CD4-positive, CD25-positive, alpha-beta regulatory T cell (primary cell): ENCODE measurements at regions not wholly inside any gene's neighbourhood (a gene's known extent, or its start where the extent isn't known, plus 50 kb on each side); places are given as distances from the start of the nearest gene placed in this dataset.

Experiments
- ATAC-seq, 2 donors: fragments of 150-1000 bp; cut with Tn5 transposase; one replicate each; pipeline ENCODE4 v1.10.0; 2021; ENCODE audit warnings: low read depth in 2 of 2, moderate number of reproducible peaks in 2 of 2, moderate library complexity in 1 of 2
- DNase-seq, 3 donors: peaks; one replicate each; pipeline versions ENCODE4 v3.0.0 to v3.0.0-alpha.2; 2012 to 2022; ENCODE audit warnings: mixed read lengths in 1 of 3
- H3K27ac ChIP-seq: one replicate; pipeline ENCODE4 v1.7.0; 2013; ENCODE audit warnings: mild to moderate bottlenecking, low read length; ENCODE audit not compliant: insufficient read depth, poor library complexity, severe bottlenecking
- H3K27me3 ChIP-seq: one replicate; pipeline ENCODE4 v1.7.0; 2013; ENCODE audit warnings: low read length; ENCODE audit not compliant: control insufficient read depth, insufficient read depth
- H3K36me3 ChIP-seq: one replicate; pipeline ENCODE4 v1.7.0; 2013; ENCODE audit warnings: mild to moderate bottlenecking, low read length, moderate library complexity; ENCODE audit not compliant: control insufficient read depth, insufficient read depth
- H3K4me1 ChIP-seq: 2 replicates; pipeline ENCODE4 v1.7.0; 2013; ENCODE audit warnings: mild to moderate bottlenecking, low read length; ENCODE audit not compliant: insufficient read depth, control insufficient read depth, poor library complexity, severe bottlenecking
- H3K4me3 ChIP-seq: one replicate; pipeline ENCODE4 v1.7.0; 2013; ENCODE audit warnings: low read depth, mild to moderate bottlenecking, low read length, moderate library complexity
- H3K9me3 ChIP-seq, 2 experiments: 1 replicate in 1 of 2; 2 replicates in 1 of 2; pipeline ENCODE4 v1.7.0; 2013; ENCODE audit warnings: low read length in 2 of 2, mild to moderate bottlenecking in 1 of 2, moderate library complexity in 1 of 2; ENCODE audit not compliant: control insufficient read depth in 2 of 2
- H3K27ac Mint-ChIP-seq, 3 donors: one replicate each; pipeline ENCODE4 v1.8.0; 2020 to 2022; ENCODE audit warnings: mild to moderate bottlenecking in 3 of 3, mixed read lengths in 3 of 3, moderate library complexity in 2 of 3
- H3K27me3 Mint-ChIP-seq: one replicate; pipeline ENCODE4 v1.8.0; 2022; ENCODE audit warnings: mild to moderate bottlenecking, mixed read lengths
- H3K36me3 Mint-ChIP-seq: one replicate; pipeline ENCODE4 v1.8.0; 2020; ENCODE audit warnings: mixed read lengths
- H3K4me1 Mint-ChIP-seq, 4 donors: one replicate each; pipeline ENCODE4 v1.8.0; 2020 to 2022; ENCODE audit warnings: mixed read lengths in 4 of 4, mild to moderate bottlenecking in 1 of 4
- H3K4me3 Mint-ChIP-seq, 4 donors: one replicate each; pipeline ENCODE4 v1.8.0; 2020 to 2022; ENCODE audit warnings: mild to moderate bottlenecking in 4 of 4, mixed read lengths in 4 of 4, moderate library complexity in 3 of 4
- H3K9me3 Mint-ChIP-seq, 7 donors: one replicate each; pipeline ENCODE4 v1.8.0; 2020 to 2022; ENCODE audit warnings: mixed read lengths in 7 of 7, mild to moderate bottlenecking in 3 of 7, moderate library complexity in 2 of 7

DNA sequence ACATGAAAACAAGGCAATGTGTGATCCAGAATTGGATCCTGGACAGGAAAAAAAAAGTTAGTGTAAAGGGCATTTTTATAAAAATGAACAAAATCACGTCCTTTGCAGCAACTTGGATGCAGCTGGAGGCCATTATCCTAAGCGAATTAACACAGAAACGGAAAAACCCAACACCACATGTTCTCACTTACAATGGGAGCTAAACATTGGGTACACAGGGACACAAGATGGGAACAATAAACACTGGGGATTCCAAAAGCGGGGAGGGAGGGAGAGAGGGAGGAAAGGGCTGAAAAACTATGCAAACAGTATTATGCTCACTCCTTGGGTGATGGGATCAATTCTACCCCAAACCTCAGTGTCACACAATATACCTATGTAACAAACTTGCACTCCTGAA is 91.4 kb upstream of the BTBD3 start:
- no peaks in the 10 kb centered on the region for H3K27me3 ChIP-seq
- H3K27ac ChIP-seq = no peak overlapping the region
- Mint-ChIP-seq H3K4me1 (no peaks in the 10 kb centered on the region), H3K36me3 (no peaks in the 10 kb centered on the region), H3K27me3 (no peaks in the 10 kb centered on the region), H3K27ac (no peak overlapping the region), H3K9me3 (peaks cover 0 to 11% (median 7%) of the 10 kb centered on the region in 7 donors), H3K4me3 (no peak overlapping the region)
- peaks cover 1 to 7% of the 10 kb centered on the region in 2 experiments for H3K9me3 ChIP-seq
- no peak for ATAC-seq
- no peak overlapping the region for H3K4me3 ChIP-seq
- DNase-seq = no peak
- H3K4me1 ChIP-seq = no peaks in the 10 kb centered on the region
- H3K36me3 ChIP-seq = no peaks in the 10 kb centered on the region

DNA sequence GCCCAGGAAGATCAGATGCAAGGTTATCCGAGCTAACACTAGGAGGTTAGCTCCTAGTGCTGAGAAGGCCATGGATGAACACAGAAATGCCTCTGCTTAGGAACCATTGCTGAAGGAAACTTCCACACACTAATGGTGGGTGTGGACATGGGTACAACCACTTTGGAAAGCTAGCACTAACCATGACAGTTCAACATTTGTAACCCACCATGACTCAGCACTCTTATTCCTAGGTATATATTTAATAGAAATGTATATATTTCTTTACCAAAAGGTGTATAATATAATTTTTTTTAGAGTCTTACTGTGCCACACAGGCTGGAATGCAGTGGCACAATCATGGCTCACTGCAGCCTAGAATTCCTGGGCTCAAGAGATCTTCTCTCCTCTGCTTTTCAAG is 85.3 kb upstream of the BTBD3 start:
- Mint-ChIP-seq H3K9me3 (peaks cover 0 to 19% (median 6%) of the 10 kb centered on the region in 7 donors), H3K27ac (no peak overlapping the region), H3K4me3 (no peak overlapping the region), H3K27me3 (no peaks in the 10 kb centered on the region), H3K36me3 (no peaks in the 10 kb centered on the region), H3K4me1 (no peaks in the 10 kb centered on the region)
- Histone ChIP-seq H3K27me3 (no peaks in the 10 kb centered on the region), H3K4me3 (no peak overlapping the region), H3K36me3 (no peaks in the 10 kb centered on the region), H3K27ac (no peak overlapping the region), H3K9me3 (peaks cover 0 to 7% of the 10 kb centered on the region in 2 experiments), H3K4me1 (no peaks in the 10 kb centered on the region)
- no peak for ATAC-seq
- no peak for DNase-seq

DNA sequence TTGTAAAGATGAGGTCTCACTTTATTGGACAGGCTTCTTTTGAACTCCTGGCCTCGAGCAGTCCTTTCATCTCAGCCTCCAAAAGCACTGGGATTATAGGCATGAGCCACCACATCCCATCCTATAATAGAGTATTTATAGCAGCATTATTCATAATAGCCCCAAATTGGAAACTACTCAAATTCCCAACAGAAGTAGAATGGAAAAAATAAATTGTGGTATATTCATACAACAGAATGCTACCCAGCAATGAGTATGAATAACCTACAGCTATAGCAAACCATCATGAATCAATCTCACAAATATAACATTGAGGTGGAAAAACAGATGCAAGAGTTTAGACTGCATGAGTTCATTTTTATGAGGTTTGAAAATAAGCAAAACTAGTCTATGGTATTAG is 84.8 kb upstream of the BTBD3 start:
- no peaks in the 10 kb centered on the region for H3K36me3 ChIP-seq
- H3K36me3 Mint-ChIP-seq = no peaks in the 10 kb centered on the region
- H3K27ac ChIP-seq = no peak overlapping the region
- ATAC-seq (no peak), DNase-seq (no peak)
- no peak overlapping the region for H3K4me3 ChIP-seq
- H3K4me1 Mint-ChIP-seq = no peaks in the 10 kb centered on the region
- H3K4me3 Mint-ChIP-seq = no peak overlapping the region
- H3K9me3 Mint-ChIP-seq = peaks cover 0 to 17% (median 6%) of the 10 kb centered on the region in 7 donors
- no peaks in the 10 kb centered on the region for H3K27me3 ChIP-seq
- no peak overlapping the region for H3K27ac Mint-ChIP-seq
- no peaks in the 10 kb centered on the region for H3K27me3 Mint-ChIP-seq
- no peaks in the 10 kb centered on the region for H3K4me1 ChIP-seq
- peaks cover 0 to 7% of the 10 kb centered on the region in 2 experiments for H3K9me3 ChIP-seq

DNA sequence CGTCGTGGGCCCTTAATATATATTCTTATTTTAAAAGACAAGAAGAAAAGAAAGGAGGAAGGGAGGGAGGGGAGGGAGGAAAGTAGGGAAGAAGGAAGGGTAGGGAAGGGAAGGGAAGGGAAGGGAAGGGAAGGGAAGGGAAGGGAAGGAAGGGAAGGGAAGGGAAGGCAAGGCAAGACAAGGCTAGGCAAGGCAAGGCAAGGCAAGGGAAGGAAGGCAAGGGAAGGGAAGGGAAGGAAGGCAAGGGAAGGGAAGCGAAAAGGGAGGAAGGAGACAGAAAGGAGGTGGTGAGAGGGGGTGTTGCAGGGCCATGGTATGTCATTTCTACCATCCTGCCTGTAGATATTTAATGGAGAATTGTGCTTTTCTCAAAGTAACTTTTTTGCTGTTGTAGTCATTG is 83.9 kb upstream of the BTBD3 start:
- no peaks in the 10 kb centered on the region for H3K4me1 Mint-ChIP-seq
- DNase-seq (no peak), ATAC-seq (no peak)
- Histone ChIP-seq H3K36me3 (no peaks in the 10 kb centered on the region), H3K27ac (no peak overlapping the region), H3K27me3 (no peaks in the 10 kb centered on the region), H3K4me1 (no peaks in the 10 kb centered on the region), H3K9me3 (peaks cover 0 to 7% of the 10 kb centered on the region in 2 experiments), H3K4me3 (no peak overlapping the region)
- no peaks in the 10 kb centered on the region for H3K27me3 Mint-ChIP-seq
- H3K4me3 Mint-ChIP-seq = no peak overlapping the region
- no peaks in the 10 kb centered on the region for H3K36me3 Mint-ChIP-seq
- H3K9me3 Mint-ChIP-seq = peaks cover 0 to 15% (median 7%) of the 10 kb centered on the region in 7 donors
- no peak overlapping the region for H3K27ac Mint-ChIP-seq

DNA sequence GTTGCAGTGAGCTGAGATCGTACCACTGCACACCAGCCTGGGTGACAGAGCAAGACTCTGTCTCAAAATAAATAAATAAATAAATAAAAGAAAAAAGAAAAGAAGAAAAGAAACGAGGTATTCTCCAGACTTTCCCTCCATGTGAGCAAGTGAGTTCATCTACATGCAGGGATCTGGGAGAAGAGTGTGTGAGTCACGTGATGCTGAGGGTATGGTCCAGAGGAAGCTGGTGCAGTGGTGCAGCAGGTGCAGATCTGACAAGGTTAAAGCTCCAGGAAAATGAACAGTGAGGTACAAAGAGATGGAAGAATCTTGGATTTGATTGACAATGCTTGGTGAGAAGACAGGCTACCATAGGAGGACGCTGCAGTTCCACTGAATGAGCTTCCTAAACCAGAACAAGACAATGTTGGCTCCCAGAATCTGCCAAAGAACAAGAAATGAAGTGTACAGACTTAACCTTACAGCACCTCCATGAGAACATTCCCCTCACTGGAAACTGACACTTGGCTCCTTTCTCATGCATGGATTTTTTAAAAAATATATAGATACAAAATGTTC is 79.5 kb upstream of the BTBD3 start:
- no peak for DNase-seq
- no peak overlapping the region for H3K4me3 Mint-ChIP-seq
- H3K27ac Mint-ChIP-seq = no peak overlapping the region
- no peaks in the 10 kb centered on the region for H3K4me1 Mint-ChIP-seq
- peaks cover 0 to 25% (median 9%) of the 10 kb centered on the region in 7 donors for H3K9me3 Mint-ChIP-seq
- Histone ChIP-seq H3K27ac (no peak overlapping the region), H3K27me3 (no peaks in the 10 kb centered on the region), H3K4me3 (no peak overlapping the region), H3K9me3 (peaks cover 0 to 7% of the 10 kb centered on the region in 2 experiments), H3K4me1 (no peaks in the 10 kb centered on the region), H3K36me3 (no peaks in the 10 kb centered on the region)
- ATAC-seq = no peak
- no peaks in the 10 kb centered on the region for H3K36me3 Mint-ChIP-seq
- no peaks in the 10 kb centered on the region for H3K27me3 Mint-ChIP-seq

DNA sequence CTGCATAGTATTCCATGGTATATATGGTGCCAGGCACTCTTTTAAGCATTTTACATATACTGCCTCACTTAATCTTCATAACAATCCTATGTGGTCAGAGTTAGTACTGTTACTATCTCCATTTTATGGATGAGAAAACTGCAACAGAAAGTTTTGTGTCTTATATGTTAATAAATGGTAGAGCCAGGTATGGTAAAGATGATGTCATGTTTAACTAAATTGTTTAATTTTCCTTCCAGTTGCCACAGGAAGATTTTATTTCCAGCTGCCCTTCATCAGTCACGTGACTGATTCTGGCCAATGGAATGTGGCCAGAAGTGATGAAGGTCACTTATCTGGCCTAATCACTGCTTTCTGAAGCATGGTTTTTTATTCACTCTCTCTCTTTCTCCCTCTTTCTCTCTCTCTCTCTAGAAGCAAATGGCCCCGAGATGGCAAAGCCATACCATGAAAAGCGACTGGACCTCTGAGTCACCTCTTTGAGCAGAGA is 75.7 kb upstream of the BTBD3 start:
- Mint-ChIP-seq H3K9me3 (peaks cover 3 to 34% (median 10%) of the 10 kb centered on the region in 7 donors), H3K27me3 (no peaks in the 10 kb centered on the region), H3K4me3 (no peak overlapping the region), H3K36me3 (no peaks in the 10 kb centered on the region), H3K27ac (no peak overlapping the region), H3K4me1 (no peaks in the 10 kb centered on the region)
- Histone ChIP-seq H3K27ac (no peak overlapping the region), H3K4me3 (no peak overlapping the region), H3K36me3 (no peaks in the 10 kb centered on the region), H3K4me1 (no peaks in the 10 kb centered on the region), H3K9me3 (no peaks in the 10 kb centered on the region), H3K27me3 (no peaks in the 10 kb centered on the region)
- ATAC-seq (no peak), DNase-seq (no peak)

DNA sequence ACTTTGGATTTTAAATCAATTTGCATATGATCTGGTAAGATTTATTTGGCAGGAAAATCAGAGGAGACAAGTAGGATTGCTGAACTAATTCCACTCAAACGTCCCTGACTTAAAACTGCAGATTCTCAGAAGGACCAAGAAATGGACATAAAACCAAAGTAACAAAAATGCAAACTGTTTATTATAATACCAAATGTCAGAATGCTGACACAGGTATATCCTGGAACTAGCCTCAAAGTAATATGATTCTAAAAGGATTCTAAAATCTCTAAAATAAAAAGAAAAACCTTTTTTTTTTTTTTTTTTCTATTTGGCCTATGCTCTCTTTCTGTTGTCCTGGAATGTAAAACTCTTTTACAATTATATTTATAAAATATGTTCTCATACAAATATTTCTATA is 74.4 kb upstream of the BTBD3 start:
- DNase-seq = no peak
- Histone ChIP-seq H3K27me3 (no peaks in the 10 kb centered on the region), H3K9me3 (no peaks in the 10 kb centered on the region), H3K27ac (no peak overlapping the region), H3K4me1 (no peaks in the 10 kb centered on the region), H3K4me3 (no peak overlapping the region), H3K36me3 (no peaks in the 10 kb centered on the region)
- ATAC-seq = no peak
- Mint-ChIP-seq H3K4me3 (no peak overlapping the region), H3K4me1 (no peaks in the 10 kb centered on the region), H3K36me3 (no peaks in the 10 kb centered on the region), H3K27me3 (no peaks in the 10 kb centered on the region), H3K9me3 (peaks cover 3 to 37% (median 10%) of the 10 kb centered on the region in 7 donors), H3K27ac (no peak overlapping the region)

DNA sequence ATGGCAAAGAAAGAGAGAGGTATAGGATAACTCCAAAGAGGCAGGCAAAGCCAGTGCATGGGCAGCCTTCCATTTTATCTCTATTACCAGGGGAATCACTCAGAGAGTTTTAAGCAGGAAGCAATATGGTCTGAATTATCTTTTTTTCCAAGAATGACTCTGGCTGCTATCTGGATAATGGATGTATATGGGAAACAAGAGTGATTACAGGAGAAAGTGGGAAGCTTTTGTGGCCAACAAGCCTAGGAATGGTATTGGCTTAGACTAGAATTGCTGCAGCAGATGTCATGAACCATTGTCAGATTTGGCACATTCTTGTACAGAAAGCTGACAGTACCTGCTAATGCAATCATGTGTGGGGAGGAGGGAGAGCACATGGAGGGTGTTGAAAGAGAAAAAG is 73.0 kb upstream of the BTBD3 start:
- Mint-ChIP-seq H3K27ac (no peak overlapping the region), H3K27me3 (no peaks in the 10 kb centered on the region), H3K36me3 (no peaks in the 10 kb centered on the region), H3K9me3 (peaks cover 5 to 41% (median 10%) of the 10 kb centered on the region in 7 donors), H3K4me3 (no peak overlapping the region), H3K4me1 (no peaks in the 10 kb centered on the region)
- no peaks in the 10 kb centered on the region for H3K9me3 ChIP-seq
- H3K36me3 ChIP-seq = no peaks in the 10 kb centered on the region
- DNase-seq (no peak), ATAC-seq (no peak)
- H3K4me3 ChIP-seq = no peak overlapping the region
- H3K27ac ChIP-seq = no peak overlapping the region
- no peaks in the 10 kb centered on the region for H3K27me3 ChIP-seq
- H3K4me1 ChIP-seq = no peaks in the 10 kb centered on the region
